Neural crest cell (in vitro differentiated cells): ENCODE measurements at regions not wholly inside any gene's neighbourhood (a gene's known extent, or its start where the extent isn't known, plus 50 kb on each side); places are given as distances from the start of the nearest gene placed in this dataset.
"Not testable (repeated sequence)": the region's sequence is repeated elsewhere in the genome, so short reads cannot be mapped to it uniquely, and the experiment has no call there.

ENCODE experiments used
- DNase-seq: peaks from one replicate; pipeline ENCODE4 v3.0.0; 2021; ENCODE audit warnings: low read depth, mixed read lengths, low spot score
- H3K27ac Mint-ChIP-seq: one replicate; pipeline ENCODE4 v1.8.0; 2021; ENCODE audit warnings: mild to moderate bottlenecking, mixed read lengths; ENCODE audit not compliant: unreplicated experiment
- H3K27me3 Mint-ChIP-seq: 2 replicates; pipeline ENCODE4 v1.8.0; 2021; ENCODE audit warnings: low read depth, mild to moderate bottlenecking, mixed read lengths
- H3K36me3 Mint-ChIP-seq: 2 replicates; pipeline ENCODE4 v1.8.0; 2021; ENCODE audit warnings: low read depth, mild to moderate bottlenecking, mixed read lengths
- H3K4me1 Mint-ChIP-seq: 2 replicates; pipeline ENCODE4 v1.8.0; 2021; ENCODE audit warnings: mixed read lengths
- H3K4me3 Mint-ChIP-seq: one replicate; pipeline ENCODE4 v1.8.0; 2021; ENCODE audit warnings: mild to moderate bottlenecking, mixed read lengths
- H3K9me3 Mint-ChIP-seq: 2 replicates; pipeline ENCODE4 v1.8.0; 2021; ENCODE audit warnings: mixed read lengths
- TF ChIP-seq, protein P1 (sequence below): fragments of 200-600 bp; sonication (generic); conservative IDR thresholded peaks from 2 replicates; pipeline ENCODE4 v1.5.0; 2021; ENCODE audit warnings: antibody characterized with exemption, mild to moderate bottlenecking

DNA sequence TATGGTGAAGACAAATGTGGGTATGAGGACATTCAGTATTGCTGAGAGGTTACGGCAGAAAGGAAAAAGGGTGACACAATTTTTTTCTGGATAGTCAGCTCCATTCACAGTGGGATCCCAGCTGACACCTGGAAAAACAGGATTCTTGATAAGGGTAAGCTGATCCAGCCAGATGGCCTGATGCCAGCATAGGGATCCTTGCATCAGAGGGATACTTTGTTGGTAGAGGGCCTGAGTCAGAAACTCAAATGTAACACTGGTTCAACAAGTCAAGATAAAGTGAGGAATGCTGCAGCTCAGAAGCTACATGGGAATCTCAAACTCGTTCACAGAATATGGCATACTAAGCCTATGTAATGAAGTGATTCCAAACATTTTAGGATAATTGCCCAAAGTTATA, 726.7 kb downstream of the C4orf33 start:
- H3K4me3 Mint-ChIP-seq, result no peak overlapping the region
- no peak for DNase-seq
- no peaks in the 10 kb centered on the region for H3K27me3 Mint-ChIP-seq
- TF ChIP-seq, protein P1, sequence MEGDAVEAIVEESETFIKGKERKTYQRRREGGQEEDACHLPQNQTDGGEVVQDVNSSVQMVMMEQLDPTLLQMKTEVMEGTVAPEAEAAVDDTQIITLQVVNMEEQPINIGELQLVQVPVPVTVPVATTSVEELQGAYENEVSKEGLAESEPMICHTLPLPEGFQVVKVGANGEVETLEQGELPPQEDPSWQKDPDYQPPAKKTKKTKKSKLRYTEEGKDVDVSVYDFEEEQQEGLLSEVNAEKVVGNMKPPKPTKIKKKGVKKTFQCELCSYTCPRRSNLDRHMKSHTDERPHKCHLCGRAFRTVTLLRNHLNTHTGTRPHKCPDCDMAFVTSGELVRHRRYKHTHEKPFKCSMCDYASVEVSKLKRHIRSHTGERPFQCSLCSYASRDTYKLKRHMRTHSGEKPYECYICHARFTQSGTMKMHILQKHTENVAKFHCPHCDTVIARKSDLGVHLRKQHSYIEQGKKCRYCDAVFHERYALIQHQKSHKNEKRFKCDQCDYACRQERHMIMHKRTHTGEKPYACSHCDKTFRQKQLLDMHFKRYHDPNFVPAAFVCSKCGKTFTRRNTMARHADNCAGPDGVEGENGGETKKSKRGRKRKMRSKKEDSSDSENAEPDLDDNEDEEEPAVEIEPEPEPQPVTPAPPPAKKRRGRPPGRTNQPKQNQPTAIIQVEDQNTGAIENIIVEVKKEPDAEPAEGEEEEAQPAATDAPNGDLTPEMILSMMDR, result no peak
- peaks cover 2% of the 10 kb centered on the region for H3K9me3 Mint-ChIP-seq
- no peaks in the 10 kb centered on the region for H3K36me3 Mint-ChIP-seq
- no peak overlapping the region for H3K27ac Mint-ChIP-seq
- H3K4me1 Mint-ChIP-seq, result no peaks in the 10 kb centered on the region

DNA sequence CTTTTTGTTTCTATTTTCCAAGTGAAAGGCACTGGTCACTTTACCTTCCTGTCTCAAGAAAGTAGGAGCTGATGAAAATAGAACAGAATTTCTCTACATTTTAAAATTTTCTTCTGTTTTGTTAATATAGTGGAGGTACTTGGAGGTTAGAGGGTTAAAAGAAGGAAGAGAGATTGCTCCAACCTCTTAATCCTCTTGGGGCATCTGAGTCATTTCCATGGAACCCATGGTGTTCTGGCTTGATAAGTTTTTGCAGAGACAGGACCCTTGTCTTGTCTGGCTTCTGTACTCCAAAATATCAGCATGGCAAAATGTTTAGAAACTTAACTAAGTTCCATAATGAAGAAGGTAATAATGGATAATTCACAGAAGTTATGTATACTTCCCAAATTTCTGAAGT, 727.2 kb downstream of the C4orf33 start:
- Mint-ChIP-seq H3K36me3 (no peaks in the 10 kb centered on the region), H3K27me3 (no peaks in the 10 kb centered on the region), H3K27ac (no peak overlapping the region), H3K9me3 (peaks cover 2% of the 10 kb centered on the region), H3K4me3 (no peak overlapping the region), H3K4me1 (no peaks in the 10 kb centered on the region)
- no peak for DNase-seq
- TF ChIP-seq, protein P1, result no peak

DNA sequence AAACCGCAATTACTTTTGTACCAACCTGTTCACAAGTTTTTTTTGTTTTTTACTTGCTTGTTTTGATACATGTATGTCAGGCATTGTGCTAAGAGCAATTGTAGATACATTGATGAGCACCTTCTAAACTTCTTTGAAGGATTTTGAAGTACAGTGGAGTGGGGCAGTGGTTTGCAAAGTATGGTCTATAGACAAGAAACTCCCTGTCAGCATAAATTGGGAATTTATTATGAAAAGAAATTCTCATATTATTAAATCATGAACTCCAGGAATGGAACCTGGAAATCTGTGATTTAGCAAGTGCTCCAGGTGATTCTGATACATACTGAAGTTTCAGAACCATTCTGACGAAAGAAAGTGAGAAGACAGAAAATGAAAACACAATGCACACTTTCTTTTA, 733.4 kb downstream of the C4orf33 start:
- no peak for DNase-seq
- no peaks in the 10 kb centered on the region for H3K27me3 Mint-ChIP-seq

DNA sequence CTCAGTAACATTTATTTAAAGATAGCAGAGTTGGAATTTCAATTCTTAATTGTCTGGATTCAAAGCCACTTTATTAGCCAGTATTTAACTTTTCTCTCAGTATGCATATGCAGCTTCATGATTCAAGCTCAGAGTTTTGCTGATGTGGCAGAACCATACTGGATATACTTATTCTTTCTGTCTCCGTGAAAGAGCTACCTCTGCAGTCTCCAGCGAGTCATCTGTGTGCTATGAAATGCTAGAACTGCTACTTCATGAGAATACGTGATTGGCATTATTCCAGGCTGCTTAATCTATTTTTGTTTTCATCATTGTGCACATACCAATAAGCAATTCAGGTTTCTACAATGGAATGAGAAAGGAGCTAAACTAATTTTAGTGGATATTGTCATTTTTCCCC, 743.7 kb downstream of the C4orf33 start:
- DNase-seq, result no peak
- TF ChIP-seq, protein P1, result no peak
- peaks cover 3% of the 10 kb centered on the region for H3K4me1 Mint-ChIP-seq
- H3K9me3 Mint-ChIP-seq, result peaks cover 3% of the 10 kb centered on the region
- H3K27me3 Mint-ChIP-seq, result no peaks in the 10 kb centered on the region
- no peak overlapping the region for H3K27ac Mint-ChIP-seq
- H3K36me3 Mint-ChIP-seq, result no peaks in the 10 kb centered on the region
- H3K4me3 Mint-ChIP-seq, result no peak overlapping the region

More for the DNA sequence above, 733.4 kb downstream of the C4orf33 start:
- no peaks in the 10 kb centered on the region for H3K36me3 Mint-ChIP-seq
- H3K9me3 Mint-ChIP-seq, result peaks cover 2% of the 10 kb centered on the region
- H3K4me1 Mint-ChIP-seq, result no peaks in the 10 kb centered on the region
- no peak overlapping the region for H3K4me3 Mint-ChIP-seq
- H3K27ac Mint-ChIP-seq, result no peak overlapping the region
- TF ChIP-seq, protein P1, result no peak

- H3K4me1 Mint-ChIP-seq, result peaks cover 3% of the 10 kb centered on the region
- TF ChIP-seq, protein P1, result no peak
- no peak overlapping the region for H3K27ac Mint-ChIP-seq
- no peaks in the 10 kb centered on the region for H3K36me3 Mint-ChIP-seq
- H3K9me3 Mint-ChIP-seq, result peaks cover 3% of the 10 kb centered on the region
- peaks cover 3% of the 10 kb centered on the region for H3K27me3 Mint-ChIP-seq
- no peak for DNase-seq
- no peak overlapping the region for H3K4me3 Mint-ChIP-seq
Measured at GRCh38 chr4:129842096-129842495, 746.1 kb downstream of the C4orf33 start.

- Mint-ChIP-seq H3K4me1 (peaks cover 10% of the 10 kb centered on the region), H3K9me3 (no peaks in the 10 kb centered on the region), H3K27ac (no peak overlapping the region), H3K27me3 (peaks cover 7% of the 10 kb centered on the region), H3K4me3 (no peak overlapping the region), H3K36me3 (no peaks in the 10 kb centered on the region)
- TF ChIP-seq, protein P1, result no peak
- DNase-seq, result no peak
Measured at GRCh38 chr4:129852434-129852833, 756.5 kb downstream of the C4orf33 start.

DNA sequence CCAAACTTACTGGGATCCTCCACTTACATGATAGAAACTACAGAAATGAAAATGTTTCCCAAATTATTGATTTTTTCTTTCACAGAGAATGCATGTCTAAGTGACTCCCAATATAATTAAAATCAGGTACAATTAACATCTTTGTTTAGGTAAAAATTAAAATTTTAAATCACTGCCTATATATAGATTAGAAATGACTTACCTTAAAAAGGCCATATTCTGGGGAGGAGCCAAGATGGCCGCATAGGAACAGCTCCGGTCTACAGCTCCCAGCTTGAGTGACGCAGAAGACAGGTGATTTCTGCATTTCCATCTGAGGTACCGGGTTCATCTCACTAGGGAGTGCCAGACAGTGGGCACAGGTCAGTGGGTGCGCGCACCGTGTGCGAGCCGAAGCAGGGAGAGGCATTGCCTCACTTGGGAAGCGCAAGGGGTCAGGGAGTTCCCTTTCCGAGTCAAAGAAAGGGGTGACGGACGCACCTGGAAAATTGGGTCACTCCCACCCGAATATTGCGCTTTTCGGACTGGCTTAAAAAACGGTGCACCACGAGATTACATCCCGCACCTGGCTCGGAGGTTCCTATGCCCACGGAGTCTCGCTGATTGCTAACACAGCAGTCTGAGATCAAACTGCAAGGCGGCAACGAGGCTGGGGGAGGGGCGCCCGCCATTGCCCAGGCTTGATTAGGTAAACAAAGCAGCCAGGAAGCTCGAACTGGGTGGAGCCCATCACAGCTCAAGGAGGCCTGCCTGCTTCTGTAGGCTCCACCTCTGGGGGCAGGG, 757.9 kb downstream of the C4orf33 start:
- not testable (repeated sequence) for DNase-seq, H3K4me1 Mint-ChIP-seq, H3K27ac Mint-ChIP-seq, H3K4me3 Mint-ChIP-seq, H3K9me3 Mint-ChIP-seq, H3K36me3 Mint-ChIP-seq, H3K27me3 Mint-ChIP-seq
